Right ventricle myocardium superior (tissue), 1 donor: ENCODE measurements at regions not wholly inside any gene's neighbourhood (a gene's known extent, or its start where the extent isn't known, plus 50 kb on each side); places are given as distances from the start of the nearest gene placed in this dataset.
A peak's percentile ranks its signal among the peaks of the same experiment; 100 is the strongest.

Experiments used
- ATAC-seq: fragments of 200-7000 bp; cut with Tn5 transposase; one replicate; pipeline ENCODE4 v1.9.1; 2020; ENCODE audit warnings: mild to moderate bottlenecking; ENCODE audit not compliant: poor library complexity
- DNase-seq: peaks from one replicate; pipeline ENCODE4 v3.0.0-alpha.2; 2020
- intact Hi-C: fragments of 100-400 bp; cut with DNase I; formaldehyde crosslinking; loops from one replicate; pipeline ENCODE4 v1.11.2; 2022
- donor health status: DM: no; HTN: yes; CAD: no; lungs with severe emphysema.

GRCh38 chr5:16013334-16014065 lies 166.1 kb downstream of the MARCHF11 start:
- DNase-seq (no peak), ATAC-seq (no peak)
- intact Hi-C loops, result no loop called here

GRCh38 chr5:16009256-16009655 lies 170.3 kb downstream of the MARCHF11 start:
- ATAC-seq (no peak), DNase-seq (no peak)
- intact Hi-C loops, result loop anchor here (10.0 kb wide), 1 partner anchor 126 kb away; no protein-coding TSS in a partner anchor

- ATAC-seq (peak; percentile 96), DNase-seq (no peak)
- intact Hi-C loops, result loop anchor here (10.0 kb wide), 1 partner anchor 127 kb away; no protein-coding TSS in a partner anchor
Observed at GRCh38 chr5:16007750-16008415, 171.7 kb downstream of the MARCHF11 start.

GRCh38 chr5:16005225-16005624 lies 174.4 kb downstream of the MARCHF11 start:
- DNase-seq, result no peak
- intact Hi-C loops, result loop anchor here (10.0 kb wide), 1 partner anchor 130 kb away; no protein-coding TSS in a partner anchor
- ATAC-seq, result no peak

- intact Hi-C loops, result loop anchor here (10.0 kb wide), 1 partner anchor 135 kb away; no protein-coding TSS in a partner anchor
- DNase-seq, result no peak
- ATAC-seq, result no peak
Observed at GRCh38 chr5:16000056-16000455, 179.5 kb downstream of the MARCHF11 start.

GRCh38 chr5:15995341-15996052 lies 184.1 kb downstream of the MARCHF11 start:
- ATAC-seq (peak; percentile 82), DNase-seq (no peak)
- intact Hi-C loops, result loop anchor here (10.0 kb wide), 1 partner anchor 171 kb away; no protein-coding TSS in a partner anchor

GRCh38 chr5:15993919-15994318 lies 185.7 kb downstream of the MARCHF11 start:
- DNase-seq (no peak), ATAC-seq (peak; percentile 51)
- intact Hi-C loops, result loop anchor here (10.0 kb wide), 1 partner anchor 169 kb away; no protein-coding TSS in a partner anchor

- intact Hi-C loops, result loop anchor here (10.0 kb wide), 1 partner anchor 169 kb away; no protein-coding TSS in a partner anchor
- ATAC-seq, result no peak
Observed at GRCh38 chr5:15993334-15993733, 186.3 kb downstream of the MARCHF11 start.

GRCh38 chr5:15992918-15993317 lies 186.7 kb downstream of the MARCHF11 start:
- intact Hi-C loops, result loop anchor here (10.0 kb wide), 1 partner anchor 168 kb away; no protein-coding TSS in a partner anchor
- no peak for DNase-seq
- ATAC-seq, result no peak

More at GRCh38 chr5:15993334-15993733, 186.3 kb downstream of the MARCHF11 start:
- DNase-seq, result no peak

GRCh38 chr5:15991586-15991985 lies 188.0 kb downstream of the MARCHF11 start:
- intact Hi-C loops, result loop anchor here (10.0 kb wide), 1 partner anchor 167 kb away; no protein-coding TSS in a partner anchor
- ATAC-seq, result no peak

More at GRCh38 chr5:15991586-15991985, 188.0 kb downstream of the MARCHF11 start:
- DNase-seq, result no peak
